KMS-11 (cell line): ENCODE measurements at regions not wholly inside any gene's neighbourhood (a gene's known extent, or its start where the extent isn't known, plus 50 kb on each side); places are given as distances from the start of the nearest gene placed in this dataset.

Experiments
- H2AFZ ChIP-seq: fragments of 200-600 bp; sonication (generic); 2 replicates; pipeline ENCODE4 v1.6.1; 2016; ENCODE audit warnings: antibody characterized with exemption, mixed run types, low read depth
- H3K27ac ChIP-seq: fragments of 200-600 bp; sonication (generic); 2 replicates; pipeline ENCODE4 v1.6.1; 2016; ENCODE audit warnings: mild to moderate bottlenecking, mixed run types
- H3K27me3 ChIP-seq: fragments of 200-600 bp; sonication (generic); 2 replicates; pipeline ENCODE4 v1.6.1; 2017; ENCODE audit warnings: mild to moderate bottlenecking, low read depth, mixed run types, moderate library complexity; ENCODE audit not compliant: insufficient read depth
- H3K36me3 ChIP-seq: fragments of 200-600 bp; sonication (generic); 2 replicates; pipeline ENCODE4 v1.6.1; 2017; ENCODE audit warnings: mild to moderate bottlenecking, mixed run types; ENCODE audit not compliant: insufficient read depth
- H3K4me1 ChIP-seq: fragments of 200-600 bp; sonication (generic); 2 replicates; pipeline ENCODE4 v1.6.1; 2016; ENCODE audit warnings: mild to moderate bottlenecking, low read depth, mixed run types; ENCODE audit not compliant: poor library complexity, severe bottlenecking
- H3K4me2 ChIP-seq: fragments of 200-600 bp; sonication (generic); 2 replicates; pipeline ENCODE4 v1.7.0; 2016; ENCODE audit warnings: mild to moderate bottlenecking, mixed run types
- H3K4me3 ChIP-seq: fragments of 200-600 bp; sonication (generic); IDR thresholded peaks from 2 replicates; pipeline ENCODE4 v1.6.1; 2017; ENCODE audit warnings: low read depth, low read length, mixed read lengths; ENCODE audit not compliant: insufficient read depth
- H3K79me2 ChIP-seq: fragments of 200-600 bp; sonication (generic); 2 replicates; pipeline ENCODE4 v1.6.1; 2016; ENCODE audit warnings: low read depth, mixed run types; ENCODE audit not compliant: insufficient read depth
- H3K9ac ChIP-seq: fragments of 200-600 bp; sonication (generic); 2 replicates; pipeline ENCODE4 v1.6.1; 2016; ENCODE audit warnings: mild to moderate bottlenecking, mixed run types
- H4K20me1 ChIP-seq: fragments of 200-600 bp; sonication (generic); 2 replicates; pipeline ENCODE4 v1.6.1; 2016; ENCODE audit warnings: mild to moderate bottlenecking, mixed run types; ENCODE audit not compliant: insufficient read depth
- CTCF ChIP-seq: fragments of 200-600 bp; sonication (generic); conservative IDR thresholded peaks from 2 replicates; pipeline ENCODE4 v1.6.1; 2017; ENCODE audit warnings: low read depth, mild to moderate bottlenecking, antibody characterized with exemption, low read length, moderate library complexity, mixed read lengths

DNA sequence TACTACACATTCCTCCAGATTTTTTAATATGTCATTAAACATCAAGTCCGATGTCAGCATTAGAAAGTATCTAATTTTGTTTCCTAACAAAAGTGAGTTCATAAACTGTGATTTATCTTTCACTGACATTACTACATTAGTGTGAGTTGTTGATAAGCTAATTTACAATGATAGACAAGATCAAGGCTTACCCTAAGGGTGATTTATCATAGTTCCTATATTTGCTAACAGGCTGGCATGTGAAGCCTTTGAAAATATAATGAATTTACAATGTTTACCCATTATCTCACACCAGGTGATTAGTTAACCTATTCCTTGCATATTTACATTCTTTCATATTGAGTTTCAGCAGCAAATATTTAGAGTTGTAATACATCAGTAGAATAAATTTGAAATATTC, 1096.9 kb upstream of the NUDT12 start:
- no peak overlapping the region for H3K9ac ChIP-seq
- no peaks in the 10 kb centered on the region for H3K4me1 ChIP-seq
- no peaks in the 10 kb centered on the region for H3K79me2 ChIP-seq
- no peak overlapping the region for H2AFZ ChIP-seq
- no peak overlapping the region for H3K4me3 ChIP-seq
- TF ChIP-seq CTCF, result no peak
- no peaks in the 10 kb centered on the region for H4K20me1 ChIP-seq
- H3K27ac ChIP-seq, result no peak overlapping the region
- no peaks in the 10 kb centered on the region for H3K27me3 ChIP-seq
- H3K4me2 ChIP-seq, result no peak overlapping the region
- no peaks in the 10 kb centered on the region for H3K36me3 ChIP-seq

- no peak for TF ChIP-seq CTCF
- H3K4me1 ChIP-seq, result no peaks in the 10 kb centered on the region
Observed at GRCh38 chr5:104652271-104652861, 1089.8 kb upstream of the NUDT12 start.

DNA sequence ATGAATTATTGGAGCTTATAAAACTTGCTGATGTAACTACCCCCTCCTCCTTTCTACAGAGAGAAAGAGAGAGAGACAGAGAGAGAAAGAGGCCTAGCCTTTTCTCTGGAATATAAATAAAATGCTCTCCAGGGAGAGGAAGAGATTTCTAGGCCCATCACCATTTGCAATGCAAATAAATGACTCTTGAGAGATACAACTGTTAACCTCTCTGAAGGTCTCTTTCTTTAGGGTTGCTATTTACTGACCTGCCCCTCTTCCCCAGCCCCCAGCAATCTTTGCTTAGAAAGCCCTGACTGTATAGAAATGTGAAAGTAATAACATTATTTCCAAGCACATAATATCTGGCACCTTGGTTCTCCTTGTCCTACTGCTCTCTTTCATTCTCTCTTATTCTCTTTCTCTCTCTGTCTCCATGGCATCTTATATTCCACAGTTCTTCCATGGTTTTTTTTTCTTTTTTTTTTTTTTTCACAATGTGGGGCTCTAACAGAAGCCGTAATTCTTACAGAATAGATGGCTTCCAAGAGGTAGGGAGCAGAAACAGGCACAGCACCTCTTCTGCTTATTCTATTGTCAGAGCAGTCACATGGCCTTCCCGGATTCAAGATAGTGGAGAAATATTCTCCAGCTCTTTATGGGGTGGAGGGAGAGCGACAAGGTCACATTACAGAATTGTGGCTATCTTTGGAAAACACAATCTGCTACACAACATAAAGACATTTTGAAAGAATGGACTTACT, 1087.9 kb upstream of the NUDT12 start:
- no peaks in the 10 kb centered on the region for H4K20me1 ChIP-seq
- no peaks in the 10 kb centered on the region for H3K4me1 ChIP-seq
- no peak overlapping the region for H2AFZ ChIP-seq
- no peak overlapping the region for H3K4me3 ChIP-seq
- no peaks in the 10 kb centered on the region for H3K36me3 ChIP-seq
- H3K4me2 ChIP-seq, result no peak overlapping the region
- no peak for TF ChIP-seq CTCF
- H3K79me2 ChIP-seq, result no peaks in the 10 kb centered on the region
- no peaks in the 10 kb centered on the region for H3K27me3 ChIP-seq
- H3K27ac ChIP-seq, result no peak overlapping the region
- no peak overlapping the region for H3K9ac ChIP-seq

More at GRCh38 chr5:104652271-104652861, 1089.8 kb upstream of the NUDT12 start:
- Histone ChIP-seq H3K27ac (no peak overlapping the region), H3K4me2 (no peak overlapping the region), H3K4me3 (no peak overlapping the region), H3K36me3 (no peaks in the 10 kb centered on the region), H2AFZ (no peak overlapping the region), H3K79me2 (no peaks in the 10 kb centered on the region), H4K20me1 (no peaks in the 10 kb centered on the region), H3K27me3 (no peaks in the 10 kb centered on the region), H3K9ac (no peak overlapping the region)

GRCh38 chr5:104646416-104646815, 1083.8 kb upstream of the NUDT12 start:
- Histone ChIP-seq H3K4me1 (no peaks in the 10 kb centered on the region), H3K4me2 (no peak overlapping the region), H4K20me1 (no peaks in the 10 kb centered on the region), H3K36me3 (no peaks in the 10 kb centered on the region), H3K9ac (no peak overlapping the region), H2AFZ (no peak overlapping the region), H3K4me3 (no peak overlapping the region), H3K27ac (no peak overlapping the region), H3K79me2 (no peaks in the 10 kb centered on the region), H3K27me3 (no peaks in the 10 kb centered on the region)
- no peak for TF ChIP-seq CTCF
